SK-N-SH treated with all-trans-retinoic acid at 6 μM for 48 hours (cell line): ENCODE measurements at regions not wholly inside any gene's neighbourhood (a gene's known extent, or its start where the extent isn't known, plus 50 kb on each side); places are given as distances from the start of the nearest gene placed in this dataset.

Experiments used
- ARNTL ChIP-seq: fragments of 450-650 bp; formaldehyde crosslinking; IDR thresholded peaks from 2 replicates; pipeline ENCODE4 v1.5.0; 2020; ENCODE audit warnings: low read depth, mild to moderate bottlenecking, moderate library complexity, borderline replicate concordance
- SNAI2 ChIP-seq: fragments of 250-450 bp; sonication (Bioruptor Pico); IDR thresholded peaks from 2 replicates; pipeline ENCODE4 v1.5.0; 2020; ENCODE audit warnings: mild to moderate bottlenecking, moderate library complexity
- TCF4 ChIP-seq: fragments of 250-450 bp; sonication (Bioruptor Pico); IDR thresholded peaks from 2 replicates; pipeline ENCODE4 v1.8.0; 2021; ENCODE audit warnings: mild to moderate bottlenecking, moderate library complexity, borderline replicate concordance
- TOX ChIP-seq: fragments of 250-450 bp; sonication (Bioruptor Pico); IDR thresholded peaks from 2 replicates; pipeline ENCODE4 v1.8.0; 2021; ENCODE audit warnings: mild to moderate bottlenecking, moderate library complexity, borderline replicate concordance
- ZC3H10 ChIP-seq: fragments of 250-450 bp; sonication (Bioruptor Pico); IDR thresholded peaks from 2 replicates; pipeline ENCODE4 v1.5.1; 2021; ENCODE audit warnings: mild to moderate bottlenecking, moderate library complexity
- ZFP3 ChIP-seq: fragments of 250-450 bp; sonication (Bioruptor Pico); IDR thresholded peaks from 2 replicates; pipeline ENCODE4 v1.5.0; 2020; ENCODE audit warnings: mild to moderate bottlenecking, moderate library complexity
- ZFP30 ChIP-seq: fragments of 450-650 bp; formaldehyde crosslinking; IDR thresholded peaks from 2 replicates; pipeline ENCODE4 v1.5.0; 2022; ENCODE audit warnings: mild to moderate bottlenecking, moderate library complexity
- ZNF565 ChIP-seq: fragments of 450-650 bp; formaldehyde crosslinking; conservative IDR thresholded peaks from 2 replicates; pipeline ENCODE4 v1.5.0; 2020; ENCODE audit warnings: low read depth, mild to moderate bottlenecking, moderate library complexity
- ZNF70 ChIP-seq: fragments of 450-650 bp; formaldehyde crosslinking; IDR thresholded peaks from 2 replicates; pipeline ENCODE4 v1.5.0; 2020; ENCODE audit warnings: mild to moderate bottlenecking, moderate library complexity
- TF ChIP-seq, protein P1 (sequence below): fragments of 250-450 bp; sonication (Bioruptor Pico); IDR thresholded peaks from 2 replicates; pipeline ENCODE4 v1.5.1; 2021; ENCODE audit warnings: mild to moderate bottlenecking, moderate library complexity
- TF ChIP-seq, protein P2 (sequence below): fragments of 250-450 bp; sonication (Bioruptor Pico); IDR thresholded peaks from 2 replicates; pipeline ENCODE4 v1.5.1; 2020; ENCODE audit warnings: low read depth, mild to moderate bottlenecking, moderate library complexity
- TF ChIP-seq, protein P3 (sequence below): fragments of 250-450 bp; sonication (Bioruptor Pico); IDR thresholded peaks from 2 replicates; pipeline ENCODE4 v1.8.0; 2021; ENCODE audit warnings: low read depth, mild to moderate bottlenecking, moderate library complexity, borderline replicate concordance

DNA sequence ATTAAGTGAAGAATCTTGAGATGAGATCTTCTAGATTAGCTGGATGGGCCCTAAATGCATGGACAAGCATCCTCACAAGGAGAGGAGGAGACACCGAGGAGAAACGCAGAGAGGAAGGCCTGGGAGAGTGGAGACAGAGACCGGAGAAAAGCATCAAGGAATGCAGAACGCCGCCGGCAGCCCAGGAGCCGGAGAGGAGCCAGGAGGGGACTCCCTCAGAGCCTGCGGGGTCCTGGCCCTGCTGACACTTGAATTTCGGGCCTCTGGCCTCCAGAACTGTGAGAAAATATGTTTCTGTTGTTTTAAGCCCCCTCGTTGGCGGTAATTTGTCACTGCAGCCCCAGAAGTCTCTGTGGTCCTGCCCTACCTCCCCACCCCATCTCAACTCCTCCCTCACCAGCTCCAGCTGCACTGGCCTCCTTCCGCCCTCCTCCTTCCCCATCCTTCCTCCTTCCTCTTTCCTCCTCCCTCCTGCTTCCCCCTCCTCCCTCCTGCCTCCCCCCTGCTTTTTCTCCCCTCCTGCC lies 116.7 kb downstream of the TWIST2 start:
- TF ChIP-seq ZNF565 (CRISPR knock-in tag) (no peak), ZFP30 (no peak), TOX (CRISPR knock-in tag) (no peak), ZFP3 (CRISPR knock-in tag) (no peak), ZC3H10 (CRISPR knock-in tag) (no peak), SNAI2 (CRISPR knock-in tag) (no peak), TCF4 (CRISPR knock-in tag) (no peak), ZNF70 (CRISPR knock-in tag) (no peak), ARNTL (CRISPR knock-in tag) (no peak)
- TF ChIP-seq, protein P1, sequence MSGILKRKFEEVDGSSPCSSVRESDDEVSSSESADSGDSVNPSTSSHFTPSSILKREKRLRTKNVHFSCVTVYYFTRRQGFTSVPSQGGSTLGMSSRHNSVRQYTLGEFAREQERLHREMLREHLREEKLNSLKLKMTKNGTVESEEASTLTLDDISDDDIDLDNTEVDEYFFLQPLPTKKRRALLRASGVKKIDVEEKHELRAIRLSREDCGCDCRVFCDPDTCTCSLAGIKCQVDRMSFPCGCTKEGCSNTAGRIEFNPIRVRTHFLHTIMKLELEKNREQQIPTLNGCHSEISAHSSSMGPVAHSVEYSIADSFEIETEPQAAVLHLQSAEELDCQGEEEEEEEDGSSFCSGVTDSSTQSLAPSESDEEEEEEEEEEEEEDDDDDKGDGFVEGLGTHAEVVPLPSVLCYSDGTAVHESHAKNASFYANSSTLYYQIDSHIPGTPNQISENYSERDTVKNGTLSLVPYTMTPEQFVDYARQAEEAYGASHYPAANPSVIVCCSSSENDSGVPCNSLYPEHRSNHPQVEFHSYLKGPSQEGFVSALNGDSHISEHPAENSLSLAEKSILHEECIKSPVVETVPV (CRISPR knock-in tag): no peak
- TF ChIP-seq, protein P2, sequence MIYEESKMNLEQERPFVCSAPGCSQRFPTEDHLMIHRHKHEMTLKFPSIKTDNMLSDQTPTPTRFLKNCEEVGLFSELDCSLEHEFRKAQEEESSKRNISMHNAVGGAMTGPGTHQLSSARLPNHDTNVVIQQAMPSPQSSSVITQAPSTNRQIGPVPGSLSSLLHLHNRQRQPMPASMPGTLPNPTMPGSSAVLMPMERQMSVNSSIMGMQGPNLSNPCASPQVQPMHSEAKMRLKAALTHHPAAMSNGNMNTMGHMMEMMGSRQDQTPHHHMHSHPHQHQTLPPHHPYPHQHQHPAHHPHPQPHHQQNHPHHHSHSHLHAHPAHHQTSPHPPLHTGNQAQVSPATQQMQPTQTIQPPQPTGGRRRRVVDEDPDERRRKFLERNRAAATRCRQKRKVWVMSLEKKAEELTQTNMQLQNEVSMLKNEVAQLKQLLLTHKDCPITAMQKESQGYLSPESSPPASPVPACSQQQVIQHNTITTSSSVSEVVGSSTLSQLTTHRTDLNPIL (CRISPR knock-in tag): no peak
- TF ChIP-seq, protein P3, sequence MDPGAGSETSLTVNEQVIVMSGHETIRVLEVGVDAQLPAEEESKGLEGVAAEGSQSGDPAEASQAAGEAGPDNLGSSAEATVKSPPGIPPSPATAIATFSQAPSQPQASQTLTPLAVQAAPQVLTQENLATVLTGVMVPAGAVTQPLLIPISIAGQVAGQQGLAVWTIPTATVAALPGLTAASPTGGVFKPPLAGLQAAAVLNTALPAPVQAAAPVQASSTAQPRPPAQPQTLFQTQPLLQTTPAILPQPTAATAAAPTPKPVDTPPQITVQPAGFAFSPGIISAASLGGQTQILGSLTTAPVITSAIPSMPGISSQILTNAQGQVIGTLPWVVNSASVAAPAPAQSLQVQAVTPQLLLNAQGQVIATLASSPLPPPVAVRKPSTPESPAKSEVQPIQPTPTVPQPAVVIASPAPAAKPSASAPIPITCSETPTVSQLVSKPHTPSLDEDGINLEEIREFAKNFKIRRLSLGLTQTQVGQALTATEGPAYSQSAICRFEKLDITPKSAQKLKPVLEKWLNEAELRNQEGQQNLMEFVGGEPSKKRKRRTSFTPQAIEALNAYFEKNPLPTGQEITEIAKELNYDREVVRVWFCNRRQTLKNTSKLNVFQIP (CRISPR knock-in tag): no peak
